Keratinocyte (primary cell): ENCODE measurements at regions not wholly inside any gene's neighbourhood (a gene's known extent, or its start where the extent isn't known, plus 50 kb on each side); places are given as distances from the start of the nearest gene placed in this dataset.

Experiments used
- DNase-seq: peaks from one replicate; pipeline ENCODE4 v3.0.0-alpha.2; 2011; ENCODE audit warnings: low read depth, missing footprints, low spot score
- FAIRE-seq: peaks from 2 replicates; lab custom pipeline; 2011; peaks lifted over from hg19 to GRCh38; lab: Jason Lieb, UNC
- H2AFZ ChIP-seq: 2 replicates; pipeline ENCODE4 v1.6.0; 2012; ENCODE audit warnings: low read length, control low read depth, inconsistent platforms; ENCODE audit not compliant: control insufficient read depth
- H3K27ac ChIP-seq: 2 replicates; pipeline ENCODE4 v1.5.1; 2011; ENCODE audit warnings: low read length; ENCODE audit not compliant: control insufficient read depth, insufficient read depth
- H3K27me3 ChIP-seq: 3 replicates; pipeline ENCODE4 v1.6.0; 2011; ENCODE audit warnings: low read length; ENCODE audit not compliant: control insufficient read depth, insufficient read depth; ENCODE audit errors: extremely low read depth
- H3K36me3 ChIP-seq, 2 experiments: 2 replicates in 1 of 2; 3 replicates in 1 of 2; pipeline ENCODE4 v1.5.1; 2011; ENCODE audit warnings: low read length in 2 of 2, mild to moderate bottlenecking in 1 of 2; ENCODE audit not compliant: control insufficient read depth in 2 of 2, insufficient read depth in 2 of 2; ENCODE audit errors: extremely low read depth in 1 of 2
- H3K4me1 ChIP-seq: 3 replicates; pipeline ENCODE4 v1.5.1; 2011; ENCODE audit warnings: low read length; ENCODE audit not compliant: control insufficient read depth, insufficient read depth; ENCODE audit errors: extremely low read depth
- H3K4me2 ChIP-seq: 3 replicates; pipeline ENCODE4 v1.6.0; 2011; ENCODE audit warnings: low read depth, low read length; ENCODE audit not compliant: control insufficient read depth, insufficient read depth; ENCODE audit errors: extremely low read depth
- H3K4me3 ChIP-seq, 3 experiments: fragments of 200-600 bp in 1 of 3; sonication (generic) in 1 of 3; 2 replicates in 2 of 3; 3 replicates in 1 of 3; pipeline ENCODE4 v1.5.1; 2011 to 2016; ENCODE audit warnings: low read length in 3 of 3, mild to moderate bottlenecking in 3 of 3, control low read depth in 2 of 3, inconsistent platforms in 1 of 3, low read depth in 1 of 3, mixed read lengths in 1 of 3, mixed run types in 1 of 3, moderate library complexity in 1 of 3; ENCODE audit not compliant: control insufficient read depth in 2 of 3, insufficient read depth in 2 of 3; ENCODE audit errors: extremely low read depth in 1 of 3
- H3K79me2 ChIP-seq: 2 replicates; pipeline ENCODE4 v1.6.0; 2012; ENCODE audit warnings: low read length; ENCODE audit not compliant: control insufficient read depth, insufficient read depth
- H3K9ac ChIP-seq: 3 replicates; pipeline ENCODE4 v1.6.0; 2011; ENCODE audit warnings: low read length; ENCODE audit not compliant: control insufficient read depth, insufficient read depth; ENCODE audit errors: extremely low read depth
- H3K9me1 ChIP-seq: 3 replicates; pipeline ENCODE4 v1.6.0; 2011; ENCODE audit warnings: low read length; ENCODE audit not compliant: control insufficient read depth, insufficient read depth; ENCODE audit errors: extremely low read depth
- H3K9me3 ChIP-seq: 2 replicates; pipeline ENCODE4 v1.5.1; 2012; ENCODE audit warnings: low read depth, low read length; ENCODE audit not compliant: control insufficient read depth
- H4K20me1 ChIP-seq: 3 replicates; pipeline ENCODE4 v1.6.0; 2011; ENCODE audit warnings: low read length; ENCODE audit not compliant: control insufficient read depth, insufficient read depth; ENCODE audit errors: extremely low read depth
- CTCF ChIP-seq, 3 experiments: IDR thresholded peaks in 1 of 3; conservative IDR thresholded peaks in 1 of 3; optimal IDR thresholded peaks in 1 of 3; 2 replicates in 2 of 3; 3 replicates in 1 of 3; pipeline versions ENCODE3 to v1.5.1; 2011; ENCODE audit warnings: low read length in 3 of 3, mild to moderate bottlenecking in 3 of 3, moderate library complexity in 2 of 3, control low read depth in 1 of 3, inconsistent platforms in 1 of 3; ENCODE audit not compliant: insufficient read depth in 2 of 3; ENCODE audit errors: extremely low read depth in 1 of 3
- EZH2 ChIP-seq: IDR thresholded peaks from one replicate; pipeline ENCODE4 v1.6.1; 2012; ENCODE audit warnings: inconsistent platforms, mild to moderate bottlenecking, low read length, moderate library complexity
- dilution Hi-C: fragments of 300-500 bp; cut with MboI; formaldehyde crosslinking; loops from one replicate; pipeline ENCODE4 v1.7.0; 2020; ENCODE audit warnings: low sequenced_read_pairs; ENCODE audit not compliant: extremely low pct_ligation_motif_present

- dilution Hi-C loops = no loop called here
- H3K36me3 ChIP-seq = no peaks in the 10 kb centered on the region
- peaks cover 3% of the 10 kb centered on the region for H3K4me1 ChIP-seq
- H4K20me1 ChIP-seq = no peaks in the 10 kb centered on the region
- H3K79me2 ChIP-seq = no peaks in the 10 kb centered on the region
- H3K9me1 ChIP-seq = no peaks in the 10 kb centered on the region
- FAIRE-seq = no peak
- DNase-seq = no peak
- H3K4me3 ChIP-seq = no peak overlapping the region
- no peak for TF ChIP-seq CTCF (optimal IDR thresholded peaks at IDR 0.05 in 1 of 3, IDR thresholded peaks at IDR 0.05 in 1 of 3, conservative IDR thresholded peaks at IDR 0.05 in 1 of 3; ENCODE audit: extremely low read depth in 1 of 3, insufficient read depth in 2 of 3, low read length in 3 of 3)
- no peak for TF ChIP-seq EZH2
- no peak overlapping the region for H2AFZ ChIP-seq
- H3K27ac ChIP-seq = no peak overlapping the region
- H3K27me3 ChIP-seq = no peaks in the 10 kb centered on the region
- H3K4me2 ChIP-seq = peak overlapping the region; percentile 25
- H3K9me3 ChIP-seq = no peaks in the 10 kb centered on the region
- H3K9ac ChIP-seq = no peak overlapping the region
Measured at GRCh38 chrX:10755439-10756334, 135.3 kb upstream of the MID1 start.

- Histone ChIP-seq H3K9me3 (no peaks in the 10 kb centered on the region), H3K4me2 (no peak overlapping the region), H3K27me3 (no peaks in the 10 kb centered on the region), H3K79me2 (no peaks in the 10 kb centered on the region), H2AFZ (no peak overlapping the region), H3K9ac (no peak overlapping the region), H3K4me1 (peaks cover 6% of the 10 kb centered on the region), H4K20me1 (no peaks in the 10 kb centered on the region), H3K4me3 (no peak overlapping the region), H3K9me1 (no peaks in the 10 kb centered on the region), H3K36me3 (no peaks in the 10 kb centered on the region), H3K27ac (no peak overlapping the region)
- TF ChIP-seq EZH2 (no peak), CTCF (optimal IDR thresholded peaks at IDR 0.05 in 1 of 3, IDR thresholded peaks at IDR 0.05 in 1 of 3, conservative IDR thresholded peaks at IDR 0.05 in 1 of 3; ENCODE audit: extremely low read depth in 1 of 3, insufficient read depth in 2 of 3, low read length in 3 of 3) (peak in 1 of 3 experiments; percentile 35)
- FAIRE-seq (peak; percentile 79), DNase-seq (peak; percentile 53)
- dilution Hi-C loops = no loop called here
Measured at GRCh38 chrX:10756441-10756840, 136.1 kb upstream of the MID1 start.
